GM04503 (cell line): ENCODE measurements at regions not wholly inside any gene's neighbourhood (a gene's known extent, or its start where the extent isn't known, plus 50 kb on each side); places are given as distances from the start of the nearest gene placed in this dataset.
A peak's percentile ranks its signal among the peaks of the same experiment; 100 is the strongest.
"Not testable (repeated sequence)": the region's sequence is repeated elsewhere in the genome, so short reads cannot be mapped to it uniquely, and the experiment has no call there.

ENCODE experiments used
- DNase-seq: peaks from one replicate; pipeline ENCODE4 v3.0.0-alpha.2; 2012; ENCODE audit warnings: low read depth

- DNase-seq, result no peak
Measured at GRCh38 chr6:74953708-74954107, 252.1 kb downstream of the COL12A1 start.

DNA sequence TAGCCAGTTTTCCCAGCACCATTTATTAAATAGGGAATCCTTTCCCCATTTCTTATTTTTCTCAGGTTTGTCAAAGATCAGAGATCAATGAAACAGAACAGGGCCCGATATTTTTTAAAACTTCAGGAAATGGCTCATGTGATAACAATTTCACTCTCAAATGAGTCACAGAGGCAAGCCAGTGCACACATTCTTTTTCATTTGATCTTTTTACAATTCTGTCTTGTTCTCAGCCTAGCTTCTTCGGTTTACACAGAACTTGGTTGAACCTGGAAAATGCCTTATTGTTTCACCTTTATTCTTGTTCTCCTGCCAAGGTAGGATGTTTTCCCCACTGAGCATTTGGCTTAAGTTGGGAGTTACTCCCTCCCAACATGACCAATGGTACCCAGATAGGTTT lies 258.9 kb downstream of the COL12A1 start:
- DNase-seq, result no peak

GRCh38 chr6:74942130-74942529 lies 263.7 kb downstream of the COL12A1 start:
- DNase-seq, result no peak

GRCh38 chr6:74941424-74941823 lies 264.4 kb downstream of the COL12A1 start:
- DNase-seq, result no peak

- no peak for DNase-seq
Measured at GRCh38 chr6:74939721-74940620, 265.9 kb downstream of the COL12A1 start.

- DNase-seq, result no peak
Measured at GRCh38 chr6:74939151-74939708, 266.6 kb downstream of the COL12A1 start.

DNA sequence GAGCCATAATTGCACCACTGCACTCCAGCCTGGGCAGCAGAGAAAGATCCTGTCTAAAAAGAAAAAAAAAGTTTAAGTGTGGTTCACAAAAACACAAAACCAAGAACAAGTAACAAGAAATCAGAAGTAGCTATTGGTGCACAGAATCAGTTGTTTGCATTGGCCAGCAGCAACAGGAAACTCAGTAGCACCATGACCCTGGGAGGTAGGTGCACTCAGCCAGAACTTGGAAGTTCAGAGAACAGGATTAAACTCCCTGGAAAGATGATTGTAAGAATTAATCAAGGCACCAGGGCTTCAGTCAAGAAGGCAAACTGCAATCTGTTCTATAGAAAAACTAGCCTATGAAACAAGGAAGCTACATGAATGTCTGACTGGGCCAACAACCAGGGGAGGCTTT lies 267.9 kb downstream of the COL12A1 start:
- DNase-seq, result no peak

- DNase-seq, result peak; percentile 55
Measured at GRCh38 chr6:74936886-74937285, 269.0 kb downstream of the COL12A1 start.

- DNase-seq, result no peak
Measured at GRCh38 chr6:74932232-74932888, 273.5 kb downstream of the COL12A1 start.

DNA sequence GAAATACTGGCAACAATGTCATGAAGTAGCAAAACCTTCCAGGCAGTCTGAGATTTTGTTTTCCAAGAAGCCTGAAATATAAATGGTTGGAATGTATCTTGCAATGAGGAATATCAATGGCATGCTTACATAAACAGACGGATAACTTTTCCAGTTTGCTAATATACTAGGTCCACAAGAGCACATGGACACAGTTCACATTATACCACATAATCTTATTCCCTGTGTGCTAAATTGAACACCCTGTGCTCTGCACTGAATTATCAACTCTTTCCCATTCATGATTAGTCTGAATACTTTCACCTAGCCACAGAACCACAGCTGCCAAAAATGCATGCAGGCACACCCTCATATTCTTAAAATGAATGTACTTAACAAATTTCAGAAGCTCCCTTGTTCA lies 274.3 kb downstream of the COL12A1 start:
- peak; percentile 86 for DNase-seq

GRCh38 chr6:74928203-74928602 lies 277.6 kb downstream of the COL12A1 start:
- DNase-seq, result no peak

- no peak for DNase-seq
Measured at GRCh38 chr6:74927299-74927698, 278.6 kb downstream of the COL12A1 start.

DNA sequence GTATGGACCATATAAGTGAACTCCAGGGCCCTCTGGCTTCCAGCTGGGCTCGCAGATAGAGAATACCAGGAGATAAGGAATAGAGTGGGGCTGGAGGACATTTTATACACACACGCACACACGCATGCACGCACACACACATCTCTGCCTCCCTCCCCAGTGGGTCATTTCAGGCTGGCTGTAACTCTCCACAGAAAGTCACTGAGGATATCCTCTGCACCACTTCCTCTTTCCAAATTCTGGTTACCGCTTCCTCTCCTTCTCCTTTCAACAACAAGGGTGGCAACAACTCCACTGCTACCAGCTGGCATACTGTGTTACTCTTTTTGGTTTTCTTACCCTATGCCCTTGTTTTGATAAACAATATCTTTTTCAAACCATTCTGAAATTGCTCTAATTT lies 280.2 kb downstream of the COL12A1 start:
- no peak for DNase-seq

DNA sequence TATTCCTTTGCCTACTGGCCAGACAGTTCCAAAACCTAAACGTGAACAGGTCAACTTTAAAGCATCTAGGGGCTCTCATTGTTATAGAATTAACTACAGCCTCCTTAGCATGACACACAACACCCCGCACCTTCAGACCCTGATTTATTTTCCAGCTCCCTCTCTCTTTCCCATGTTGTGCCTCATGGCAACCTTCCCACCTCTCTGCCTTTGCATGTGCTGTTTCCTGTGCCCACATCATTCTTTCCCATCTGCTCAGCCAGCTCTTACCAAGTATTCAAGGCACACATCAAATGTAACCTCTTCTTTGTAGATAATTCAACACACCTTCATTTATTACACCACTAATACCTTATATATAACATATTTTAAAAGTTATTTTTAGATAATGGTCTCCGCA lies 291.0 kb downstream of the COL12A1 start:
- no peak for DNase-seq

DNA sequence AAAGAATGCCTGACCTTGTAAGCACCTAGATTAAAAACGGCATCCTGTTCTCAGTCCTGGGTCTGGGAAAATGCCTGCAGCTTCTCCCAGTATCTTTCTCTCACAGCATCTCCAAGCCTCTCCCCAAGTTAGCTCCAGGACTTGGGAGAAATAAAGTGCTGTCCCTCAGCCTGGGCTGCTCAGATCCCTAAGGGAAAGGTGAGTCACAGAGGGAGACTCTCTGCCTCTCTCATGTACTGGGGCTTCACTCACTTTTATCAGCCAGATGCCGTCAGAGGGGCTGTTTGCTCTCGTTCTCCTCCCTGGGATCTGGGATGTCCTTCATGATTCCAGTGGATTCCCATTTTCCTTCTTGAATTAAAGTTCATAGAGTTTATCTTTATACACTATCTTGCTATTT lies 293.6 kb downstream of the COL12A1 start:
- DNase-seq, result no peak

DNA sequence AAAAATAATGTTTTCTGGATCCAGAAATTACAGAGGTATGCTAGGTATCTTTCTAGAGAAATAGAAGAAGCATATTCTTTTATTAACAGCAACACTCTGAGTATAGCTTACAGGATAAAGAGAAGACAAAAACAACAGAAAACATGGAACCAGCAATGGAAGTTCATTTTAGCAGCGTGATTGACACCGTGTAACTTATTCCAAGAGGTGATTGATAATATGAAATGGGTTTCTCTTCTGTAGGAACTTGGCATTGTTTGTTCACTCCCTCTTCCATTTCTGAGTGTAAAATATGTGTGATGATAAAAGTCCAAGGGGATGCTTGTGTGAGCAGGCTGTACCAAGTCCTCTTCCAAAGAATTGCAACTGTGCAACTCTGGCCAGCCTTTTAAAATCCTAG lies 303.0 kb downstream of the COL12A1 start:
- DNase-seq, result no peak

DNA sequence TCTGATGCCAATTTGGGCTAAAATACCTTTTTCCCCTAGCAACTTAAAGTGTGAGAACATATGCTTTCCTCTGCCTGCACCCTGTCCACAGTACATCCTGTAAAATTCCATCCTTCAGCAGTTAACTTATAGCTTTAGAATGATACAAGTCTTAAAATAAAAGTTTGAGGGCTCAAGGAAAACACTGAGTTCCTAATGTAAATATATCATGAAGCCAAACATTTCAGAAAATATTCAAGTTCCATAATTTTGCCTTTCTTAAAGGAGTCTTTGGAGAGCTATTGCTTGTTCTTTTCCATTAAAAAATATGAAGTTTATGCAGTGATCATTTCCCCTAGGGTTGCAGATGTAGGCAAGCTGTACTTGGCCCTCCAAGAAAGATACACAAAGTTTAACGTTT lies 303.8 kb downstream of the COL12A1 start:
- no peak for DNase-seq

GRCh38 chr6:74901576-74901975 lies 304.3 kb downstream of the COL12A1 start:
- DNase-seq, result no peak

DNA sequence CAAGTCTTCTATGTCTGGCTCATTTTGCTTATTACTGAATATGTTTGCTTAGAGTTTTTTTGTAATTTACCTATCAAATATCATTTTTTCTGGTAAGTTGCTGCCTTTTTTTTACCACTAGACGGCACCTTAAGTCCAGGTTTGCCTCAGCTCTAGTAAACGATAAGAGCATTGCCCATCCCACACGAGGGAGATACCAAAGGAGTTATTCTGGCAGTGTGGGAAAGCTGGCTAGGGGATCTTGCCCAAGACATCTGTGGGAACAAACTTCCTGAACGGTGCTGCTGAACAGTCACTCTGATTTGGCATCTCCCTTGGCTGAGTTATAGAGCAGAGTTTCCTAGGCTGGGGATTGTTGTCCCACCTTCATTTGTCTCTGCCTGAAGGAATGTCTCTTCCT lies 306.4 kb downstream of the COL12A1 start:
- no peak for DNase-seq

- no peak for DNase-seq
Measured at GRCh38 chr6:74892091-74892490, 313.8 kb downstream of the COL12A1 start.

DNA sequence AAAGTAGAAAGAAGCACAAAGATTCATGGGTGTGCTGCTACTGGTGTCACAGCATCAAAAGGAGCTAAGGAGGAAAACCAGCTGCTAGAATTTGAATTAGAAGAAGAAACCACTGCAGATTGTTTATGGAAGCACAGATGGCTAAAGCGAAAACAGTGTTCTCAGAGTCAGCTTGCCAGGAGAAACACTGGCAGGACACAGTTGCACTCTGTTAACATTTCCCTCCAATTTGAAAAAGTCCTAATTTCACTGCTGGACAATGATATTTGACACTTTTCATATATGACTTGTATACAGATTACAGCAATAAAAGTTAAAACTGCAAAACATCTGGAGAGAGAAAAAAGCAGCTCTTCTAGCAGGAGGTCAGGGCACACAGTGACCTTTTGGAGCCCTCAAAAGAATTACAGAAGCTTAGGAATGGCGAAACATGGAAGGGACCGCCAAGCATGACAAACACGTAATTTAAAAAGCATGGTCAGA lies 314.5 kb downstream of the COL12A1 start:
- peak; percentile 41 for DNase-seq

- DNase-seq, result no peak
Measured at GRCh38 chr6:74889635-74890034, 316.2 kb downstream of the COL12A1 start.

DNA sequence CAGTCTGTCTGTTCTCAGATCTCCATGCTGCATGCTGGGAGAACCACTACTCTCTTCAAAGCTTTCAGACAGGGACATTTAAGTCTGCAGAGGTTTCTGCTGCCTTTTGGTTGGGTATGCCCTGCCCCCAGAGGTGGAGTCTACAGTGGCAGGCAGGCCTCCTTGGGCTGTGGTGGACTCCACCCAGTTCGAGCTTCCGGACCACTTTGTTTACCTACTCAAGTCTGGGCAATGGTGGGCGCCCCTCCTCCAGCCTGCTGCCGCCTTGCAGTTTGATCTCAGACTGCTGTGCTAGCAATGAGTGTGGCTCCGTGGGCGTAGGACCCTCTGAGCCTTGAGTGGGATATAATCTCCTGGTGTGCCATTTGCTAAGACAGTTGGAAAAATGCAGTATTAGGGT lies 317.1 kb downstream of the COL12A1 start:
- not testable (repeated sequence) for DNase-seq
